ENCODE measurements at regions not wholly inside any gene's neighbourhood (a gene's known extent, or its start where the extent isn't known, plus 50 kb on each side); places are given as distances from the start of the nearest gene placed in this dataset.
"Not testable (repeated sequence)": the region's sequence is repeated elsewhere in the genome, so short reads cannot be mapped to it uniquely, and the experiment has no call there.

DNA sequence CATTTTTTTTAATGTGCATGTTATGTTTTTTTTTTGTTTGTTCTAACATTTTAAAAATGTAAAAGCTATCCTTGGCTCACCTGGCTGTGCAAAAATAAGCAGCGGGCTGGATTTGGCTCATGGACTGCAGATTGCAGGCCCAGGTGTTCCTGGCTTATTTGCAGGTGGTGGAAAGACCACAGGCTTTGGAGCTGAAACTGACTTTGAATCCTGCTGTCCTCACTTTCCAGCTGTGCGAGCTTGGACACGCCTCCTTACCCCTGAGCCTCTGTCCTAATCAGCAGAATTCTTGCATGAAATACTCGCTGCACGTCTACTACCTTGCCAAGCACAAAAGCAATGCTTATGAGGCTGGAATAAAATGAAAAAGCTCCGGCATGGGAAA lies 188.7 kb upstream of the TPM1 start:
- no peak overlapping the region for H3K27ac Mint-ChIP-seq
- H3K36me3 Mint-ChIP-seq (ENCODE audit: low read depth), result no peaks in the 10 kb centered on the region
- H3K4me3 Mint-ChIP-seq, result no peak overlapping the region
- H3K4me1 Mint-ChIP-seq, result no peaks in the 10 kb centered on the region
- H3K27me3 Mint-ChIP-seq, result peaks cover 12% of the 10 kb centered on the region
- ATAC-seq (replicated peaks), result no peak
- no peaks in the 10 kb centered on the region for H3K9me3 Mint-ChIP-seq

DNA sequence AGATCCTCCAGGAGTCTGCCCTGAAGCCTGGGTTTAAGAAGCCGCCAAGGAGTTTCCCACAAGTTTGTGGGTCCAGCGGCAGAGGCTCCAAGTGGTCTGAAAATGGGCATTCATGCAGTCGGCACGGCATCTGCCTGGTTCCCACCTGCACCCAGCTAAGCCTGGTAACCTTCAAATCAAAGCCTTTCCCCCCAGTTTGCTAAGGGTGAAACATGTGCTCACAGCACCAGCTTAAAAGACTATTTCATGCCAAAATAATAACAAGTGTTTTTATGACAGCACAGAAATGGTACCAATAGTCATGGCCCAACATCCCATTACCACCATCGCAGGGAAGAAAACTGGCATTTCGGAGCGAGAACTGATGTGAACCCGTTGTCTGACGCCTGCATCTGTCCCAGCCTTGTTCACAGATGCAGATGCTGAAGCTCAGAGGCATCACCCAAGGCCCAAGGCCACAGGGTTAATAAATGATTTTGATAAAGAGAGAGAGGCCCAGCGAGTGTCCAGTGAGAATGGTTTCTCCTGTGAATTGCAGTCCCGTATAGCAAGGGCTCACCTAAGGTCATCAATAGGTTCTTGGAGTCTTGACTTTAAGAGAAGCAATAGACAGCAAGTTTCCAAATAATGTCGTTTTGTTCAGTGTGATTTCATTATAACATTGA lies 188.0 kb upstream of the TPM1 start:
- ATAC-seq (replicated peaks), result no peak
- Mint-ChIP-seq H3K36me3 (ENCODE audit: low read depth) (no peaks in the 10 kb centered on the region), H3K4me1 (no peaks in the 10 kb centered on the region), H3K27ac (no peak overlapping the region), H3K9me3 (no peaks in the 10 kb centered on the region), H3K4me3 (no peak overlapping the region), H3K27me3 (peaks cover 13% of the 10 kb centered on the region)

- Mint-ChIP-seq H3K27me3 (peaks cover 17% of the 10 kb centered on the region), H3K4me3 (no peak overlapping the region), H3K27ac (no peak overlapping the region), H3K4me1 (no peaks in the 10 kb centered on the region), H3K9me3 (no peaks in the 10 kb centered on the region), H3K36me3 (ENCODE audit: low read depth) (no peaks in the 10 kb centered on the region)
- no peak for ATAC-seq (replicated peaks)
Measured at GRCh38 chr15:62855085-62855476, 187.5 kb upstream of the TPM1 start.

GRCh38 chr15:62856466-62857246 lies 185.9 kb upstream of the TPM1 start:
- Mint-ChIP-seq H3K9me3 (peaks cover 3% of the 10 kb centered on the region), H3K36me3 (ENCODE audit: low read depth) (no peaks in the 10 kb centered on the region), H3K4me1 (no peaks in the 10 kb centered on the region), H3K27me3 (peaks cover 18% of the 10 kb centered on the region), H3K4me3 (no peak overlapping the region), H3K27ac (no peak overlapping the region)
- no peak for ATAC-seq (replicated peaks)

DNA sequence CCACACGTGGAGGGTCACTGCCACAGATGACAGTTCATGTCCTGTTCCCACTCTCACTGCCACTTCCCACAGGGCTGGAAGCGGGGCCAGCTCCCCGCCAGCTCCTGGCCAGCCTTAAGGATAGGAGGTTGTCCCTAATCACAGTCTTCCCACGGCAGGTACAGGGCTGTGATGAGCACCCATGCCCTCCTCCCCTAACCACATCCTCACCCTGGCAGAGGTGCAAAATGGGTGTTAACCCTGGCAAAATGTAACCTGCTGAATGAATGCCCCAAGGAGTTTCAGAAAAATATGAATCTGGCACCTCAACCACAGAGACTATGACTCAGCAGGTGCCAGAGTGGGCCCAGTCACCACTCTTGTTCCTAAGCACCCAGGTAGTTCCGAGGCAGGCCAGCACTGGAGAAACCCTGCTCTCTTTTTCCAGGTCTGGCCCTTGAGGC lies 185.1 kb upstream of the TPM1 start:
- peaks cover 3% of the 10 kb centered on the region for H3K9me3 Mint-ChIP-seq
- H3K27ac Mint-ChIP-seq, result no peak overlapping the region
- H3K36me3 Mint-ChIP-seq (ENCODE audit: low read depth), result no peaks in the 10 kb centered on the region
- H3K27me3 Mint-ChIP-seq, result peaks cover 25% of the 10 kb centered on the region
- H3K4me3 Mint-ChIP-seq, result no peak overlapping the region
- H3K4me1 Mint-ChIP-seq, result no peaks in the 10 kb centered on the region
- ATAC-seq (replicated peaks), result peak; percentile 89

GRCh38 chr15:62858343-62858742 lies 184.2 kb upstream of the TPM1 start:
- peaks cover 25% of the 10 kb centered on the region for H3K27me3 Mint-ChIP-seq
- H3K4me1 Mint-ChIP-seq, result no peaks in the 10 kb centered on the region
- no peak overlapping the region for H3K4me3 Mint-ChIP-seq
- H3K9me3 Mint-ChIP-seq, result peaks cover 3% of the 10 kb centered on the region
- no peak overlapping the region for H3K27ac Mint-ChIP-seq
- no peaks in the 10 kb centered on the region for H3K36me3 Mint-ChIP-seq (ENCODE audit: low read depth)
- no peak for ATAC-seq (replicated peaks)

- Mint-ChIP-seq H3K4me1 (no peaks in the 10 kb centered on the region), H3K36me3 (ENCODE audit: low read depth) (no peaks in the 10 kb centered on the region), H3K27ac (no peak overlapping the region), H3K27me3 (peaks cover 17% of the 10 kb centered on the region), H3K9me3 (peaks cover 3% of the 10 kb centered on the region), H3K4me3 (no peak overlapping the region)
- no peak for ATAC-seq (replicated peaks)
Measured at GRCh38 chr15:62862717-62863116, 179.8 kb upstream of the TPM1 start.

GRCh38 chr15:62866366-62866765 lies 176.2 kb upstream of the TPM1 start:
- no peak overlapping the region for H3K27ac Mint-ChIP-seq
- H3K27me3 Mint-ChIP-seq, result peaks cover 6% of the 10 kb centered on the region
- H3K36me3 Mint-ChIP-seq (ENCODE audit: low read depth), result no peaks in the 10 kb centered on the region
- ATAC-seq (replicated peaks), result no peak
- H3K9me3 Mint-ChIP-seq, result no peaks in the 10 kb centered on the region
- H3K4me3 Mint-ChIP-seq, result no peak overlapping the region
- H3K4me1 Mint-ChIP-seq, result no peaks in the 10 kb centered on the region

DNA sequence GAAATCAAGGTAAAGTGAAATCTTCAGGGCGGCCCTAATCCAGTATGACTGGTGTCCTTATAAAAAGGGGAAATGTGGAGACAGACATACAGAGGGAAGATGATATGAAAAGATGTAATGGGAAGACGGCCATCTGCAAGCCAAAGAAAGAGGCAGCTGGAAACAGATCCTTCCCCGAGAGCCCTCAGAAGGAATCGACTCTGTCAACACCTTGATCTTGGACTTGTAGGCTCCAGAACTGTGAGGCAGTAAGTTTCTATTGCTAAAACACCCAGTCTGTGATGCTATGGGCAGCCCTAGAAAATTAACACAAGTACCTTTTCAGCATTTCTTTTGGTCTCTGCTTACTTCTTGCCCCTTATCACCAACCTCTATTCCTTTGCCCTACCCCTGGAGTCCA lies 174.7 kb upstream of the TPM1 start:
- H3K9me3 Mint-ChIP-seq, result no peaks in the 10 kb centered on the region
- no peak overlapping the region for H3K4me3 Mint-ChIP-seq
- H3K36me3 Mint-ChIP-seq (ENCODE audit: low read depth), result no peaks in the 10 kb centered on the region
- H3K27me3 Mint-ChIP-seq, result no peaks in the 10 kb centered on the region
- ATAC-seq (replicated peaks), result no peak
- no peak overlapping the region for H3K27ac Mint-ChIP-seq
- no peaks in the 10 kb centered on the region for H3K4me1 Mint-ChIP-seq

DNA sequence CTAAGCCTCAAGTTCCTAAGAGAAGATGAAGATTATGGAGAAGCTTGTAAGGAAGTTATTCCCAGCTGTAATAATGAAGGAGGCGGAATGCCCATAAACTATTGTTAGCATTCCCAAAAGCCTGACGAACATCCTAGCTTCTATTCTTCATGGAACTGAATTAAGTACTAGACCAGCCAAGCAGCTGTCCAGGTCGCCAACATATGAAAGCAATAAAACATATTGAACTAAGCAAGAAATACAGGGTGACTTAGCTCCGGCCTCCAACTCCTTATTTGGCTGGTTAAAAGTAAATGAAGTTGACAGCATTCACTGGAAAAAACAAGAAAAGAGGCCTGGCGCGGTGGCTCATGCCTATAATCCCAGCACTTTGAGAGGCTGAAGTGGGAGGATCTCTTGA lies 174.0 kb upstream of the TPM1 start:
- Mint-ChIP-seq H3K4me1 (no peaks in the 10 kb centered on the region), H3K27me3 (peaks cover under 1% of the 10 kb centered on the region), H3K9me3 (no peaks in the 10 kb centered on the region), H3K36me3 (ENCODE audit: low read depth) (no peaks in the 10 kb centered on the region), H3K27ac (no peak overlapping the region), H3K4me3 (no peak overlapping the region)
- ATAC-seq (replicated peaks), result no peak

DNA sequence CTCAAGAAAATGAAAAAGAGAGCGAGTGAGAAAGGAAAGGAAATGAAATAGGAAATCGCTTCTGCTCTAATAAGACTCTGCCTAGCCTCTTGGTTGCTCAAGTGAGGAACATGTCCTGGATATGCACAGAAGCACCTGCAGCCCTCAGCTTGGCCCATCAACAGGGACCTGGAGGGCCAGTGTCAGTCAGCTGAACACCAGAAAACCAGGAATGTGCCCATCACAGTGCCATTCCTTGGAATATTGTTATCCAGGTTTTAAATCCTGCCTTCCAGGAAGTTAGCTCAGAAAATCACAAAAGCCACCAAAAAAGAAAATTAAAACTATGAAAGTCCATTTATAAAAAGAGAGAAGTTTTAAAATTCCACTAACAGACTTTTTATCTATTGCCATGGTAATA lies 173.4 kb upstream of the TPM1 start:
- no peak overlapping the region for H3K27ac Mint-ChIP-seq
- no peaks in the 10 kb centered on the region for H3K4me1 Mint-ChIP-seq
- no peaks in the 10 kb centered on the region for H3K36me3 Mint-ChIP-seq (ENCODE audit: low read depth)
- ATAC-seq (replicated peaks), result no peak
- no peak overlapping the region for H3K4me3 Mint-ChIP-seq
- peaks cover 3% of the 10 kb centered on the region for H3K27me3 Mint-ChIP-seq
- no peaks in the 10 kb centered on the region for H3K9me3 Mint-ChIP-seq

- Mint-ChIP-seq H3K36me3 (ENCODE audit: low read depth) (no peaks in the 10 kb centered on the region), H3K27ac (no peak overlapping the region), H3K9me3 (no peaks in the 10 kb centered on the region), H3K4me3 (no peak overlapping the region), H3K27me3 (peaks cover 3% of the 10 kb centered on the region), H3K4me1 (no peaks in the 10 kb centered on the region)
- no peak for ATAC-seq (replicated peaks)
Measured at GRCh38 chr15:62870216-62870615, 172.3 kb upstream of the TPM1 start.

- not testable (repeated sequence) for H3K36me3 Mint-ChIP-seq (ENCODE audit: low read depth); H3K9me3 Mint-ChIP-seq; H3K4me3 Mint-ChIP-seq; H3K27ac Mint-ChIP-seq; H3K27me3 Mint-ChIP-seq; H3K4me1 Mint-ChIP-seq; ATAC-seq (replicated peaks)
Measured at GRCh38 chr15:62870701-62871100, 171.8 kb upstream of the TPM1 start.

DNA sequence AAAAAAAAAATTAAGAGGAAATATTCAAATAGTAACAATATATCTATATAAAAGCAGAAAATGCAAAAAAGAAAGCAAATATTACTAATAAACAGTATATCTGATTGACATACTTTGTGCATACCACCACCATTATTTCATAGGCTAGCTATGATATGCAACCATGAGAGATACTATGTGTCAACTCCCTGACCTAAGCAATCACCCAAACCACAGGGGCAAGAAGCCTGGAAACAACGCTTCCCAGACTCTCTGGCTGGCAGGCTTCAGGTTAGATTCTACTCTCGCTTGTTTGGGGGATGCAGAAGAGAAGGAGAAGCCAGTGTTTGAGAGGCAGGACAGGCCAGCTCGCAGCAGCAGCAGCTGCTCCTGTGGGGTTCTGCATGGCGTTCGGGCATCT lies 169.3 kb upstream of the TPM1 start:
- Mint-ChIP-seq H3K36me3 (ENCODE audit: low read depth) (no peaks in the 10 kb centered on the region), H3K27me3 (peaks cover 14% of the 10 kb centered on the region), H3K27ac (no peak overlapping the region), H3K4me1 (no peaks in the 10 kb centered on the region), H3K4me3 (no peak overlapping the region), H3K9me3 (no peaks in the 10 kb centered on the region)
- no peak for ATAC-seq (replicated peaks)

GRCh38 chr15:62874064-62874463 lies 168.5 kb upstream of the TPM1 start:
- ATAC-seq (replicated peaks), result no peak
- no peak overlapping the region for H3K27ac Mint-ChIP-seq
- H3K4me3 Mint-ChIP-seq, result no peak overlapping the region
- H3K9me3 Mint-ChIP-seq, result no peaks in the 10 kb centered on the region
- H3K4me1 Mint-ChIP-seq, result no peaks in the 10 kb centered on the region
- H3K27me3 Mint-ChIP-seq, result peaks cover 14% of the 10 kb centered on the region
- H3K36me3 Mint-ChIP-seq (ENCODE audit: low read depth), result no peaks in the 10 kb centered on the region

Measured in activated T-helper 17 cell treated with anti-CD3 and anti-CD28 coated beads, Interleukin-2, amount 50 U/mL, for 72 hours (primary cell).